Mononuclear cell (primary cell): ENCODE measurements at regions not wholly inside any gene's neighbourhood (a gene's known extent, or its start where the extent isn't known, plus 50 kb on each side); places are given as distances from the start of the nearest gene placed in this dataset.

Experiments
- H3K27me3 ChIP-seq: 2 replicates; pipeline ENCODE4 v1.6.0; 2011; ENCODE audit warnings: low read length, control low read depth; ENCODE audit not compliant: insufficient read depth
- H3K4me1 ChIP-seq: 2 replicates; pipeline ENCODE4 v1.5.1; 2011; ENCODE audit warnings: mild to moderate bottlenecking, low read length, control low read depth; ENCODE audit not compliant: insufficient read depth
- H3K4me3 ChIP-seq: 2 replicates; pipeline ENCODE4 v1.5.1; 2011; ENCODE audit warnings: mild to moderate bottlenecking, low read length, moderate library complexity
- H3K9me3 ChIP-seq: 2 replicates; pipeline ENCODE4 v1.5.1; 2011; ENCODE audit warnings: low read depth, mild to moderate bottlenecking, control low read depth, low read length

GRCh38 chr3:41000471-41000870, 198.8 kb upstream of the CTNNB1 start:
- no peak overlapping the region for H3K4me3 ChIP-seq
- H3K9me3 ChIP-seq: no peaks in the 10 kb centered on the region
- H3K27me3 ChIP-seq: no peaks in the 10 kb centered on the region
- no peaks in the 10 kb centered on the region for H3K4me1 ChIP-seq

DNA sequence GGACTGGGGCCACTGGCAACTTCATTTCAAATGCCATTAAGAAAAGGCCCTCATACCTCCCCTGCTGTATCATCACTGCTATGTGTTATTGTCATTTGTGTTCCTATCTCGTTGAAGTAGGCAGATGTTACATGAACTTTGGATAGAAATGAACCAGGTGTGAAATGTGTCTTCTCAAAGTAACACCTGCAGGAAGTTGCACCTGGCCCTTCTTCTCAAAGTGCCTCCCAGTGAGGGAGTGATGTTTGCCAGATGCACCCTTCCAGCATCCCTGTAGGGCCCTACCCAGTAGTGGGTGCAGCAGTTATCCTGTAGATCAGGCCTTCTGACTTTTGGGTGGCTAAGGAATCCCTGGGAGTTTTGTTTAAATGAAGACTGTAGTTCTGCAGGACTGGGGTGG, 197.7 kb upstream of the CTNNB1 start:
- H3K9me3 ChIP-seq: no peaks in the 10 kb centered on the region
- H3K4me3 ChIP-seq: no peak overlapping the region
- no peaks in the 10 kb centered on the region for H3K4me1 ChIP-seq
- H3K27me3 ChIP-seq: no peaks in the 10 kb centered on the region

- Histone ChIP-seq H3K27me3 (no peaks in the 10 kb centered on the region), H3K4me1 (no peaks in the 10 kb centered on the region), H3K9me3 (no peaks in the 10 kb centered on the region), H3K4me3 (no peak overlapping the region)
These were observed 197.2 kb upstream of the CTNNB1 start for GRCh38 chr3:41002104-41002503.

DNA sequence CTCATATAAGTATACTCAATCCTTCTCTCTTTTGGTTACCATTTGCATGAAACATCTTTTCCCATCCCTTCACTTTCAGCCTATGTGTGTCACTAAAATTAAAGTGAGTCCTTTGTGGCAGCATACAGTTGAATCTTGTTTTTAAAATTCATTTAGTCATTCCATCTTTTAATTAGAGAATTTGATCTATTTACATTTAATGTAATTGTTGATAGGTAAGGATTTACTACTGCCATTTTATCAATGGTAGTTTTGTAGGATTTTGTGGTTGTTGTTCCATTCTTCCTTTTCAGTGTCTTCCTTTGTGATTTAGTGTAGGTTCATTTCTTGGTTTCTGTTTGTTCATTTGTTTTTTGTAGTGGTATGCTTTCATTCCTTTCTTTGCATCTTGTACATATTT, 191.9 kb upstream of the CTNNB1 start:
- Histone ChIP-seq H3K4me3 (no peak overlapping the region), H3K4me1 (no peaks in the 10 kb centered on the region), H3K9me3 (peaks cover 11% of the 10 kb centered on the region), H3K27me3 (no peaks in the 10 kb centered on the region)

GRCh38 chr3:41011854-41012253, 187.5 kb upstream of the CTNNB1 start:
- Histone ChIP-seq H3K9me3 (peaks cover 11% of the 10 kb centered on the region), H3K27me3 (peaks cover 8% of the 10 kb centered on the region), H3K4me3 (no peak overlapping the region), H3K4me1 (no peaks in the 10 kb centered on the region)

GRCh38 chr3:41018855-41019254, 180.4 kb upstream of the CTNNB1 start:
- Histone ChIP-seq H3K4me3 (no peak overlapping the region), H3K9me3 (no peaks in the 10 kb centered on the region), H3K27me3 (peaks cover 5% of the 10 kb centered on the region), H3K4me1 (no peaks in the 10 kb centered on the region)

GRCh38 chr3:41024031-41024836, 175.1 kb upstream of the CTNNB1 start:
- no peaks in the 10 kb centered on the region for H3K4me1 ChIP-seq

DNA sequence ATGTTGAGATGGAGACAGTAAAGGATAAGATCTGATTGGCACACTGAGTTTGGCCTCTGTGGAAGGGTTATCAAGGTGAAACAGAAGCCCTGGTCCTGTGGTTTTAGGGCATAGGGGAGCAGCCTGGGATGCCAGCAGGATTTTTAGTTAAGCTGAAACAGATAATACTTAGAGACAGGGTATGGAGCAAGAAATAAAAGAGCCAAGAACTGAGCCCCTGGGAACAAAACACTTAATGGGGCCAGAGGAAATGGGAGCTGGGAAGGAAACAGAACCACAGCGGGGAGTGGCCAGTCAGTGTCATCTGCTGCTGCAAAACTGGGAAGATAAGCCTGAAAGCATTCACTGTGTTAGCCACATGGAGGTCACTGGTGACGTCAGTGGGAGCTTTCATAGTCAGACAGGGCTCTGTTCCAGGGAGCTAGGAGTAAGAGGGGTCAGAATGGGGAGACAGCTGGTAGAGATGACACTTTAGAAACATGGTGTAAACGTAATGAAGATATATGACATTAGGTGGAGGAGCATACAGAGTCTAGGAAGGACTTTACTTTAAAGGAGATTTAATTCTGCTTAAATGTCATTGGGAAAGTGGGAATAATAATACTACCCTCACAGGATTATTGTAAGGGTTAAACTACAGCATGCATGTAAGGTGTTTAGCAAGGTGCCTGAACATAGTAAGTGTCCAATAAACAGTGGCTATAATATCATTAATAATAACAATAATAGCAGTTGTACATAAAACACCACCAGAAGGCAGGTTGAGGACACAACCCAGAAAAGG, 172.7 kb upstream of the CTNNB1 start:
- Histone ChIP-seq H3K4me1 (peaks cover 6% of the 10 kb centered on the region), H3K9me3 (no peaks in the 10 kb centered on the region), H3K27me3 (peaks cover 2% of the 10 kb centered on the region), H3K4me3 (no peak overlapping the region)

More at GRCh38 chr3:41024031-41024836, 175.1 kb upstream of the CTNNB1 start:
- Histone ChIP-seq H3K27me3 (peaks cover 2% of the 10 kb centered on the region), H3K4me3 (no peak overlapping the region), H3K9me3 (no peaks in the 10 kb centered on the region)

GRCh38 chr3:41029356-41029755, 169.9 kb upstream of the CTNNB1 start:
- no peaks in the 10 kb centered on the region for H3K9me3 ChIP-seq
- H3K4me1 ChIP-seq: peaks cover 8% of the 10 kb centered on the region
- no peak overlapping the region for H3K4me3 ChIP-seq
- no peaks in the 10 kb centered on the region for H3K27me3 ChIP-seq

- peaks cover 8% of the 10 kb centered on the region for H3K4me1 ChIP-seq
- no peaks in the 10 kb centered on the region for H3K9me3 ChIP-seq
- no peak overlapping the region for H3K4me3 ChIP-seq
- no peaks in the 10 kb centered on the region for H3K27me3 ChIP-seq
These were observed 169.1 kb upstream of the CTNNB1 start for GRCh38 chr3:41030220-41030619.

GRCh38 chr3:41031401-41031800, 167.9 kb upstream of the CTNNB1 start:
- no peaks in the 10 kb centered on the region for H3K27me3 ChIP-seq
- no peaks in the 10 kb centered on the region for H3K9me3 ChIP-seq
- no peak overlapping the region for H3K4me3 ChIP-seq
- peaks cover 8% of the 10 kb centered on the region for H3K4me1 ChIP-seq

DNA sequence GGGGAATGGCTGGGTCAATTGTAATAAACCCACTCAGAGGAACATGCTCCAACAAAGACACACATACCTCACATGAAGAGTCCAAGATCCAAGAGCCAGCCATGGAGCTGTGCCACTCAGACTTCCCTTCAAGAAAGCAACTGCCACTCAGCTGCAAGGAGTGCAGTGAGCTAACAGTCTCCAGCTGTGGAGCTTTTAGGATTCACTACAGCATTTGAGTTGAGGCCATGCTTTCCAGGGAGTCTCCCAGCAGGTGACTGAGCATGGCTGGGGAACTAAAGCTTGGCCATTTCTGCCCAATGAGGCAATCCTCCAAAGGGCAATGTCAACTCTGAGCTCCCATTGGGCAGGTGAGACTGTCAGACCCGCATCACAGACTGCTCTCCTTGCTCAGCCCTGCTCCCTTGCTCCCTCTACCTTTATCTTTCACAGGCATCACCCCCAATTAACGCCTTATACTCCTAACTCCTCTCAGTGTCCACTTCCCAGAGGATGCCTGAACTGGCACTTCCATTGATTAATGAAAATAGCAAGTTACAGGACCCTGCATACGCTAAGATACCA, 165.3 kb upstream of the CTNNB1 start:
- H3K4me3 ChIP-seq: no peak overlapping the region
- H3K27me3 ChIP-seq: no peaks in the 10 kb centered on the region
- H3K9me3 ChIP-seq: no peaks in the 10 kb centered on the region
- peaks cover 8% of the 10 kb centered on the region for H3K4me1 ChIP-seq

DNA sequence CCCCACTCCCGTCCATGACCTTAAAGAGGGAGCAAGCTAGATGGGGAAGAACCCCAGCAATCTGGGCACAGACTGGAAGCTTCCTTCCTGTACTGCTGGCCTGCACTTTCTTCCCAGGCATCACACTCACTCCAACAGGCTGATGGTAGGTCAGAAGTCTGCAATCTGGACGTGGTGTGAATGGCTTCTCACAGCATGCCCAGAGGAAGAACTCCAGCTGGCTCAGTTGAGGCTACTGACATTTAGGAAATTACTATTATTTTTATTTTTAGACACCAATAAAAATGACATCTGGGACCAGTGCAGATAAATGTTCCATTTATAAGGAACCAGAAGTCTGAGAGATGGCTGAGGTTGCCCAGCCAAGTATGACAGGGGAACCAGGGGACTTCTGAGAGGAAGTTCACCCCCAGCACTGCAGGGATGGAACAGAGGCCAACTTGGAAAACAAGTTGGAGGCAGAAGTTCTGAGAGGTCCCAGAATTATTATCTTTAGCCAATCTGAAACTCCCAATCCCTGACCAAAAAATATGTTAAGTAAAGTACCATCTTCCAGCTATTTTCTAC, 163.8 kb upstream of the CTNNB1 start:
- Histone ChIP-seq H3K27me3 (no peaks in the 10 kb centered on the region), H3K4me1 (peaks cover 8% of the 10 kb centered on the region), H3K4me3 (no peak overlapping the region), H3K9me3 (no peaks in the 10 kb centered on the region)

- H3K27me3 ChIP-seq: no peaks in the 10 kb centered on the region
- H3K4me3 ChIP-seq: no peak overlapping the region
- no peaks in the 10 kb centered on the region for H3K4me1 ChIP-seq
- no peaks in the 10 kb centered on the region for H3K9me3 ChIP-seq
These were observed 161.5 kb upstream of the CTNNB1 start for GRCh38 chr3:41037651-41038334.

- Histone ChIP-seq H3K4me3 (no peak overlapping the region), H3K9me3 (no peaks in the 10 kb centered on the region), H3K27me3 (no peaks in the 10 kb centered on the region), H3K4me1 (no peaks in the 10 kb centered on the region)
These were observed 159.0 kb upstream of the CTNNB1 start for GRCh38 chr3:41040256-41040655.
